Endothelial cell of umbilical vein (primary cell): ENCODE measurements at regions not wholly inside any gene's neighbourhood (a gene's known extent, or its start where the extent isn't known, plus 50 kb on each side); places are given as distances from the start of the nearest gene placed in this dataset.

Source experiments
- BruUV-seq: library from RNA; stranded (reverse); fragments of 400-500 nt; replicated peaks from 2 replicates; lab custom pipeline; 2021; lab: Mats Ljungman, UMichigan
- CTCF ChIA-PET: fragments of 300-600, 350-600 bp; sonication (Branson Sonifier 250); formaldehyde crosslinking; loops from one replicate; lab custom pipeline; 2021; ENCODE audit warnings: antibody characterized with exemption, inconsistent platforms; lab: Charles Lee
- POLR2A ChIA-PET: fragments of 300-600, 350-600 bp; sonication (Branson Sonifier 250); formaldehyde crosslinking; loops from one replicate; lab custom pipeline; 2021; ENCODE audit warnings: antibody characterized with exemption, inconsistent platforms; lab: Charles Lee
- DNase-seq: peaks from one replicate; pipeline ENCODE4 v3.0.0-alpha.2; 2011; ENCODE audit warnings: low read depth, low spot score
- FAIRE-seq: peaks from 2 replicates; lab custom pipeline; 2011; peaks lifted over from hg19 to GRCh38; lab: Jason Lieb, UNC
- H2AFZ ChIP-seq: 2 replicates; pipeline ENCODE4 v1.6.0; 2012; ENCODE audit warnings: low read depth, low read length, control low read depth, inconsistent platforms
- H3K27ac ChIP-seq: 2 replicates; pipeline ENCODE4 v1.5.1; 2011; ENCODE audit warnings: low read depth, mild to moderate bottlenecking, control low read depth, low read length, moderate library complexity; ENCODE audit not compliant: insufficient read depth
- H3K27me3 ChIP-seq, 2 experiments: 2 replicates each; pipeline versions ENCODE4 v1.6.0 to v1.6.1; 2011; ENCODE audit warnings: low read length in 2 of 2, mixed read lengths in 1 of 2; ENCODE audit not compliant: control insufficient read depth in 2 of 2, insufficient read depth in 2 of 2
- H3K36me3 ChIP-seq, 2 experiments: 2 replicates in 1 of 2; 3 replicates in 1 of 2; pipeline ENCODE4 v1.5.1; 2011; ENCODE audit warnings: low read length in 2 of 2, mild to moderate bottlenecking in 1 of 2, moderate library complexity in 1 of 2; ENCODE audit not compliant: control insufficient read depth in 2 of 2, insufficient read depth in 2 of 2; ENCODE audit errors: extremely low read depth in 1 of 2
- H3K4me1 ChIP-seq: 3 replicates; pipeline ENCODE4 v1.5.1; 2011; ENCODE audit warnings: mild to moderate bottlenecking, low read length; ENCODE audit not compliant: control insufficient read depth, insufficient read depth; ENCODE audit errors: extremely low read depth
- H3K4me2 ChIP-seq: 2 replicates; pipeline ENCODE4 v1.6.1; 2011; ENCODE audit warnings: low read length, control low read depth, mixed read lengths; ENCODE audit not compliant: insufficient read depth
- H3K4me3 ChIP-seq, 3 experiments: fragments of 200-600 bp in 1 of 3; sonication (generic), shearing (Covaris generic) in 1 of 3; replicated peaks in 1 of 3; 2 replicates each; pipeline ENCODE4 v1.5.1; 2011 to 2016; ENCODE audit warnings: control low read depth in 3 of 3, low read length in 3 of 3, mild to moderate bottlenecking in 2 of 3, inconsistent platforms in 1 of 3, low read depth in 1 of 3, moderate library complexity in 1 of 3; ENCODE audit not compliant: insufficient read depth in 1 of 3
- H3K79me2 ChIP-seq: 2 replicates; pipeline ENCODE4 v1.6.0; 2012; ENCODE audit warnings: low read length, inconsistent platforms; ENCODE audit not compliant: control insufficient read depth, insufficient read depth
- H3K9ac ChIP-seq: replicated peaks from 2 replicates; pipeline ENCODE3; 2011; ENCODE audit warnings: low read length, control low read depth; ENCODE audit not compliant: insufficient read depth; ENCODE audit errors: extremely low read depth
- H3K9me1 ChIP-seq: replicated peaks from 3 replicates; pipeline ENCODE4 v1.6.0; 2011; ENCODE audit warnings: mild to moderate bottlenecking, low read length; ENCODE audit not compliant: control insufficient read depth, insufficient read depth; ENCODE audit errors: extremely low read depth
- H3K9me3 ChIP-seq: replicated peaks from 2 replicates; pipeline ENCODE4 v1.5.1; 2012; ENCODE audit warnings: low read length, inconsistent platforms; ENCODE audit not compliant: control insufficient read depth, insufficient read depth
- H4K20me1 ChIP-seq: replicated peaks from 2 replicates; pipeline ENCODE3; 2011; ENCODE audit warnings: mild to moderate bottlenecking, low read length; ENCODE audit not compliant: control insufficient read depth, insufficient read depth; ENCODE audit errors: extremely low read depth
- CTCF ChIP-seq, 2 donors: IDR thresholded peaks; 1 replicate in 1 of 2; 2 replicates in 1 of 2; pipeline ENCODE4 v1.5.1; 2011; ENCODE audit warnings: low read length in 2 of 2, mild to moderate bottlenecking in 2 of 2, moderate library complexity in 2 of 2, control low read depth in 1 of 2, inconsistent platforms in 1 of 2, low read depth in 1 of 2; ENCODE audit not compliant: insufficient read depth in 1 of 2; ENCODE audit errors: extremely low read depth in 1 of 2
- EZH2 ChIP-seq: IDR thresholded peaks from 2 replicates; pipeline ENCODE4 v1.6.1; 2012; ENCODE audit warnings: borderline replicate concordance, low read depth, mild to moderate bottlenecking, moderate library complexity, low read length, inconsistent platforms; ENCODE audit not compliant: severe bottlenecking
- FOS ChIP-seq: IDR thresholded peaks from 2 replicates; pipeline ENCODE4 v1.6.1; 2011; ENCODE audit warnings: mild to moderate bottlenecking, low read length, moderate library complexity, borderline replicate concordance; ENCODE audit not compliant: insufficient read depth
- GATA2 ChIP-seq: IDR thresholded peaks from 2 replicates; pipeline ENCODE4 v1.7.0; 2011; ENCODE audit warnings: low read depth, mild to moderate bottlenecking, moderate library complexity, mixed read lengths, low read length; ENCODE audit not compliant: insufficient read length, insufficient read depth
- JUN ChIP-seq: IDR thresholded peaks from 2 replicates; pipeline ENCODE4 v1.6.1; 2011; ENCODE audit warnings: borderline replicate concordance, low read depth; ENCODE audit not compliant: insufficient read length, insufficient read depth
- MAX ChIP-seq: IDR thresholded peaks from 2 replicates; pipeline ENCODE4 v1.6.1; 2011; ENCODE audit not compliant: insufficient read depth, insufficient read length
- MYC ChIP-seq: IDR thresholded peaks from one replicate; pipeline ENCODE4 v1.6.1; 2011; ENCODE audit warnings: mild to moderate bottlenecking, low read depth, low read length
- POLR2A ChIP-seq: IDR thresholded peaks from 2 replicates; pipeline ENCODE4 v1.6.1; 2012; ENCODE audit warnings: low read depth, mild to moderate bottlenecking, control low read depth, low read length
- POLR2AphosphoS5 ChIP-seq: IDR thresholded peaks from 2 replicates; pipeline ENCODE4 v1.6.1; 2012; ENCODE audit warnings: low read depth, mild to moderate bottlenecking, control low read depth, low read length, moderate library complexity; ENCODE audit not compliant: insufficient read depth
- dilution Hi-C: fragments of 300-500 bp; cut with MboI; formaldehyde crosslinking; loops from one replicate; pipeline ENCODE4 v1.15.0; 2019; ENCODE audit warnings: low sequenced_read_pairs; ENCODE audit not compliant: extremely low pct_ligation_motif_present
- intact Hi-C: fragments of 100-400 bp; cut with micrococcal nuclease; formaldehyde crosslinking; loops from one replicate; pipeline ENCODE4 v1.10.0; 2022

- FAIRE-seq (no peak), DNase-seq (no peak)
- POLR2A ChIA-PET = no interaction called here
- CTCF ChIA-PET = no interaction called here
- dilution Hi-C loops (no loop called here), intact Hi-C loops (no loop called here)
- Histone ChIP-seq H3K9me3 (no peaks in the 10 kb centered on the region), H3K79me2 (no peaks in the 10 kb centered on the region), H3K9ac (no peak overlapping the region), H2AFZ (no peak overlapping the region), H3K4me3 (no peak overlapping the region), H3K27ac (no peak overlapping the region), H3K4me1 (no peaks in the 10 kb centered on the region), H3K27me3 (no peaks in the 10 kb centered on the region), H3K4me2 (no peak overlapping the region), H3K36me3 (no peaks in the 10 kb centered on the region), H4K20me1 (no peaks in the 10 kb centered on the region), H3K9me1 (peaks cover 2% of the 10 kb centered on the region)
- no TSS peak for BruUV-seq
- TF ChIP-seq POLR2A (no peak), JUN (no peak), MAX (no peak), POLR2AphosphoS5 (no peak), MYC (no peak), EZH2 (no peak), CTCF (IDR thresholded peaks at IDR 0.05; ENCODE audit: extremely low read depth in 1 of 2, insufficient read depth in 1 of 2, low read depth in 1 of 2, low read length in 2 of 2) (no peak), FOS (no peak), GATA2 (no peak)
Observed at GRCh38 chr18:72336786-72337185, 207.4 kb downstream of the CBLN2 start.
